HG03175 (cell line): ENCODE measurements at regions not wholly inside any gene's neighbourhood (a gene's known extent, or its start where the extent isn't known, plus 50 kb on each side); places are given as distances from the start of the nearest gene placed in this dataset.
"Not testable (repeated sequence)": the region's sequence is repeated elsewhere in the genome, so short reads cannot be mapped to it uniquely, and the experiment has no call there.

Source experiments
- ATAC-seq: cut with Tn5 transposase; IDR thresholded peaks from one replicate; pipeline ENCODE4 v1.9.1; 2021; ENCODE audit warnings: mild to moderate bottlenecking, moderate library complexity; ENCODE audit not compliant: unreplicated experiment

DNA sequence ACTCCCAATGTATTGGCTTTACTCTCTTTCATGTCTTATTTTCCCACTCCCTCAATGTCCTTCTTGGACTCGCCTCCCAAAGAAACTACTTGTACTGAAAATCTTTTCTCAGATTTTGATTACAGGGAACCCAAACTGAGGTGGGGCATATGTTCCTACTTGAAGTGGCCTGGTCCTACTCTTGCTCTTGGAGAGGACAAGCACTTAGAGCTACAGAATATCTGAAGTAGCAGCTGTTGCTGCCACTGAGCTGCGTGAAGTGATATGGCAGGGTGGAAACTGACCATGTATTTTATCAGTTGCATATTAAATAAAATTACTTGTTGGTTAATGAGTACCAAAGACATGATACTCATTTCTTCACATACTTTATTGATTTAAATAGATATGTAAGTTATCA, 129.5 kb downstream of the TSEN15 start:
- no peak for ATAC-seq

DNA sequence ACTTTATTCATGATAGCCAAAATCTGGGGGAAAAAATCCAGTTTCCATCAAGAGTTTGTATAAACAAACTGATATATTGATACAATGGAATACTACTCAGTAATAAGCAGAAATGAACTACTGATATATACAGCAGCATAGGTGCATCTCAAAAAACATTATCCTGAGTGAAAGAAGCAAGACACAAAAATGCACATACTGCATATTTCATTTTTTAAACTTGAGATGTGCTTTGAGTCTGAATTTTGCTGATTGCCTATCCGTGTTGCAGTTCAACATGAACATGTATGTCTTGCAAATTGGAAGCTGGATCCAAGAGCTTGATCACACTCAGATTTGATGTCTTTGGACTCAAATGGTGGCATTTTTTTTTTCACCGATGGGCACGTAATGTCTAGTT, 132.4 kb downstream of the TSEN15 start:
- no peak for ATAC-seq

DNA sequence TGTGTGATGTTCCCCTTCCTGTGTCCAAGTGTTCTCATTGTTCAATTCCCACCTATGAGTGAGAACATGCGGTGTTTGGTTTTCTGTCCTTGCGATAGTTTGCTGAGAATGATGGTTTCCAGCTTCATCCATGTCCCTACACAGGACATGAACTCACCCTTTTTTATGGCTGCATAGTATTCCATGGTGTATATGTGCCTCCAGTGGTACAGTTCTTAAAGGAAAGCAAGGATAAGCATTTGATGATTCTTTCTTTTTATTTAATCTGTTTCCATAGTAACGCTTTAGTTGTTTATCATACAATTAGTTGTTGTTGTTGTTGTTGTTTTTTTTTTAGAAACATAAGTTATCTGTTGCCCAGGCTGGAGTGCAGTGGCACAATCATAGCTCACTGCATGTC, 133.1 kb downstream of the TSEN15 start:
- ATAC-seq = not testable (repeated sequence)

DNA sequence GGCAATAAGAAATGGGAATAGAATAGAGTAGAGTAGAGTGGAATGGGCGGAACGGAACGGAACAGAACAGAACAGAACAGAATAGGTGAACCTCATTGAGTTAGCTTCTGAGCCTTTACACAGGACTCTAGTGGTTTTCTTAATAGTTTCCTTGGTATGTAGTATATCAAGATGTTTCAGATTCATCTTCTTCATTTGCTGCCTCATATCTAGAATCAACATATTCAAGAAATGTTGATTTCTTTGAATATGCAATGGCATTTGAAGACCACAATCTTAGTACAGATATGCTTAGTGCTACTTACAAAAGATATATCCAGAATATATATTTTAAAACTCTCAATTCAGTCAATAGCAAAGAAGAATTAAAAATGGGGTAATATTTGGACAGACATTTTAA, 133.8 kb downstream of the TSEN15 start:
- no peak for ATAC-seq

DNA sequence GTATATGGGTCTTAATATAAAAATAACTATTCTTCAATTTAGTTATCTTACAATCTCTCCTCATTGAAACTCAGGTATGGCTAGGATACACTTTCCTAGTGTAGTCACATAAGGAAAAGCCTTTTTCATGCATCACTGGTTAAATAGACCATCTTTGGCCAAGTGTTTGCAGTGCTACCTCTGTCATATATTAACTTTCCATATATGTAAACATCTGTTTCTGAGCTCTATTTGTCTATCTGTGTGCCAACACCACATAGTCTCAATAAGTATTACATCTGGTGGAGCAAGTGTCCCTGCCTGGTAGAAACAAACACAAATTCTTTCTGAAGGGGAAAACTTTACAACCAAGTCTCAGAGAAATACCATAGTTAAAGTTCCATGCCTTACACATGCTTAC, 134.6 kb downstream of the TSEN15 start:
- no peak for ATAC-seq

DNA sequence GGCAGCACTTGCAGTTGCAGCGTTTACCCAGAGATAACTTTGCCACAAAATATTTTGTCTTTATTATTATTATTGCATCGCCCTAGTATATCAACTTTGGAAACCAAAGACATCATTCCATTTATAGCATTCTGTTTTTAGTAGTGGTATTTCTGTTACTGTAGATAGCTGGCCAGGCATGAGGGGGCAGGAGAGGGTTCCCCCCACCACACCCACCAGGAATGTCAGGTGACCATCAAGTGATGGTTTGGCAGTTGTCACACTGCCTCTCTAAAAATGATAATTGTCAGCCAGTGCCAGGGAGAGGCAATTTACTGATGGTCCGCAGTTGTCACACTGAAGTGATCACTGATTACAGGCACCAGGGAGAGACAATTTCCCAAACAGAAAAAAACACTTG, 135.6 kb downstream of the TSEN15 start:
- ATAC-seq = no peak

DNA sequence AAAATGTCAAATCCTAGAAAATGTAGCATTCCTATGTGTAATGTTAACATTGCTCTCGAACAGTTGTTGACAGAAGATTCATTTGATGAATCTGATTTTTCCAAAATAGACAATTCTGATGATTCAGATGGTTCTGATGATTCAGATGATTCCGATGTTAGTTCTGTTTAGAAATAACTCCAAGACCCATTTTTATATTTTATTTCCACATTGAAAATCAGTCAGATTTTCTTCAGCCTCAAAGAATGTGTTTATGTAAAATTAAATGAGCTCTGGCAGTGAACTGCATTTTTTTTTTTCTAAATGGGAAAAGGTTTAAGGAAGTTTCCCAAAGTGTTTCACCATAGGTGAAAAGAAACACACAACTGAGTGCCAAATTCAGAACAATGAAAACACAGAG, 136.5 kb downstream of the TSEN15 start:
- no peak for ATAC-seq

DNA sequence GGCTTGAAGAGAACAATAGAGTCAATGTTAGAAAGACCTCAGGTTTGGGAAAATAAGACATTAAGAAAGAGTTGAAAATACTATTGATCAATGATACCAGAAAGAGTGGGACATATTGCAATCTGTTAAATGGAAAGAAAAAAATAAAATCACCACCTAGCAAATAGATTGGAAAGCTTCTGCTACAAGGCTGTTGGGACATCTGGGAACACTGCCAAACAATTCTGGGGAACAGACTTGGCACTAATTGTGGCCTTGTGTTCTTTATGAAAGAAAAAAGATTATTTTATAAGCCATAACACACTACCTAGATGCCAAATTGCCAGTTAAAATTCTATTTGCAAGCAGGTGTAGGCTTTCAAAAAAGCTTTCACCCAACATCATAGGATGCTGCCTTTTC, 137.8 kb downstream of the TSEN15 start:
- no peak for ATAC-seq

DNA sequence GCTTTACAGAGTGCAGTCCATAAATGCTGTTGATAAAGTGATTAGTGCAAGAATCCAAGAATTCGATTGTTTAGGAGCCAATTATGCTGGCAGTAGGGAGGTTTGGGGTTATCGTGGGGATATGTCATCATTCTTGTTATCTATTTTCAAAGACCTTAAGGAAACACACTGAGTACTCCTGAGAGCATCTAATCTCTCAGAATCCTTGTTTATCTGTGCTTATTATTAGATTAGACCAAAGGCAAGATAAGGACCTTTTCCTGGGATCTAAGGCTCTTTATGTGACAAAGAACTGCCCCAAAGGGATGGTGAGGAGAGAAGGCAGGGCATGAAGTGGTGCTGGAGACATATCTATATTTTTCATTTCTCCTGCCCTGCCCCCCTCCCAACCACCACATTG, 139.1 kb downstream of the TSEN15 start:
- no peak for ATAC-seq

DNA sequence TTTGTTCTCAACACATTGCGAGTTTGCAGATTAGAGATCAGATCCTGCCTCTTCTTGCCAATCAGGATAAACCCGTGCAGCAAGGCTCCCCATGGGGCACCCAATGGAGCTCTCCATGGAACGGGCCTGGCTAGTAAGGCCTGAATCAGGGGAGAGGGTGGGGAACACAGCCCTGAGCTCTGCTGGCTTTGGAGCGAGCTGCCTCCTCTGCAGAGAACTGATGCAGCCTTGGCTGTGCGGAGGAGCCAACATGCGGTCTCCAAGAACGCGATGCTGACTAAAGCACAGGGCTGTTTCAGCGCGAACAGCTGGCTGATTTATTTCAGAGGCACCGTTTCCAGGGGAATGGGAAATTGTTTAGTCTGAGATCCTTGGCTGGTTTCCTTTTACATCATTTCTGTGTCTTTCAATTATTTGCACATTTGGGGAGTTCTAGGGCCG, 139.7 kb downstream of the TSEN15 start:
- ATAC-seq = no peak

DNA sequence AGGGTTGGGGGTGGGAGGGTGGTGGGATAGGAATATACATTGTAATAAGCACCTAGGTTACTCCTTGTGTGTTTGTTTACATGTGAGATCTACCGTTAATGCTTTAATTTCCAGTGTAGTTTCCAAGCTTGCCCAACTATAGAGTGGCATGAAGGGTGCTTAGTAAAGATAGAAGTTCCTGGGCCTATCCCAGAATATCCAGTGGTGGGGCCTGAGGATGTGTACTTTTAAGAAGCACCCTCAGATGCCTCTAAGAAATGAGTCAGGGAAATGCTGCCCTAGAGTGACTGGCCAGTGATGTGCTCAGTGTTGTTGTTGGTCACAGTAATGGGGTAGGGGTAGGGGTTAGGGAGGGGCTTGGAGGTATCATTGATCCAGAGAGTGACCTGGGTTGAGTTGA, 141.3 kb downstream of the TSEN15 start:
- no peak for ATAC-seq

DNA sequence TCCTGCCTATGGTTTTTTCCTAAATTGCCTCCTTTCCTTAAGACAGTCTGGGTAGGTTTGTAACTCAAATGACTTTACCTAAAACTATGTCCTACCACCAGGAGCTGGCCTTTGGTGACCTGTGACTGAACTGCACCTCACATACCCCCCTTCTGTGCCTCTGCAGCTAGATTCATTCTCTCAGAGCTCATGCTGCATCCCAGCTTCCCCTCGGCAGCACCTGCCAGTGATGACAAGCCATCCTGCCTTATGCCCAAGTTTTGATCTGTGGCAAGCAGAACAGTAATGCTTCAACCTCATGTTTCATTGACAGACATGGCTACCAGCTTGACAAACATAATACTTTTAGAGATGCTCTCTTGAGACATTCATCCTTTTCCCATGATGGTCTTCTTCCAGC, 141.9 kb downstream of the TSEN15 start:
- ATAC-seq = no peak

DNA sequence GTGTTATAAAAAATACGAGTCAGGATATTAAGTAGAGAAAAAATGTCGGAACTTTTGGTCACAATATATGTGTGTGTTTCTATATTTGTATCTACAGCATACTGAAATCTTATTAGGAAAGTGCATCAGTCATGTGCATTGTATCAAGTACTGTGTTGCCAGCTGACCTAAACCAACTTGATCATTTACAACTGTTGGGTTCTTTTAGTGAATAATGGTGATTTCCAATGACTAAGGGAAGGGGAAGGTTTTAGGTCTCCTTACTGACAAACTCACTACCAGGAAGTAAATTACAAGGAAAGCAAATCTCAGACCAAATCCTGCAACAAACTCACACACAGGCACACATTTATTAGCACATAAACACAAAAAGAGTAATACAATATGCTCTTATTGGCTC, 142.7 kb downstream of the TSEN15 start:
- ATAC-seq = no peak

DNA sequence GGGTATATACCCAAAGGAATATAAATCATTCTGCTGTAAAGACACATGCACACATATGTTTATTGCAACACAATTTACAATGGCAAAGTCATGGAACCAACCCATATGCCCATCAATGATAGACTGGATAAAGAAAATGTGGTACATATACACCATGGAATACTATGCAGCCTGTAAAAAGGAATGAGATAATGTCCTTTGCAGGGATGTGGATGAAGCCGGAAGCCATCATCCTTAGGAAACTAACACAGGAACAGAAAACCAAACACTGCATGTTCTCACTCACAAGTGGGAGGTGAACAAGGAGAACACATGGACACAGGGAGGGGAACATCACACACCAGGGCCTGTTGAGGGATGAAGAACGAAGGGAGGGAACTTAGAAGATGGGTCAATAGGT, 144.2 kb downstream of the TSEN15 start:
- ATAC-seq = not testable (repeated sequence)

DNA sequence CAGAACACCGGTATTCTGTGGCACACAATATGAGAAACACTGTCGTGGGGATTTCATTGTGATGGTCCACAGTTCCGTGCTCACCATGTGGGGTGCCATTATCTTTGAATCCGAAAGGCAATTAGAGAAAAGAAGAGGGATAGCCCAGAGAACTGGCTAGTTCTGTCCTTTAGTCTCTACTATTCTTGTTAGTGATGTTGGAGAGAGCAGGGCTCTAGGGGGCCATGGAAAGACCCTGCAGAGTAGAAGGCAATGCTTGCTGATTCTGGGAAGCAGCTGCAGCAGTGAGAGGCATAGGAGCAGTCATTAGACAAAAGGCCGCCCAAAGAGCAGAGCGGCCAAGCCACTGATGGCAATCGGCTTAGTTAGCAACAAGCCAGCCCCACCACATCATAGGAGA, 146.3 kb downstream of the TSEN15 start:
- no peak for ATAC-seq

DNA sequence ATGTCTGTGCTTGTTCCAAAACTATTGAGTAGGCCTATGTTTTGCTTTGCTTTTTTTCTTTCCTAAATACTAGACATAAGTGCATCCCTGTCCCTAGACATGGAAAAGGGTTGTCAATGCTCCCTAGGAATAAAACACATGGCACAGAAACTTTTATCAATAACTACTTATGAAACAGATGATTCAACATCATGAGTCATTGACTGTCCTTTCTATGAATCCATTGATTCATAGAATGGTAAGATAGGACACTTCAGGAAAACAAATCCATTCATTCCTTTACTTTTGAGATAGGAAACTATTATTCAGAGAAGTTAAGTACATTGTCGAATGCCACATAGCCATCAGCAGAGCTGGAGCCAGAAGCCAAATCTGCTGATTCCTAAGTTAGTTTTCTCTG, 147.5 kb downstream of the TSEN15 start:
- no peak for ATAC-seq

DNA sequence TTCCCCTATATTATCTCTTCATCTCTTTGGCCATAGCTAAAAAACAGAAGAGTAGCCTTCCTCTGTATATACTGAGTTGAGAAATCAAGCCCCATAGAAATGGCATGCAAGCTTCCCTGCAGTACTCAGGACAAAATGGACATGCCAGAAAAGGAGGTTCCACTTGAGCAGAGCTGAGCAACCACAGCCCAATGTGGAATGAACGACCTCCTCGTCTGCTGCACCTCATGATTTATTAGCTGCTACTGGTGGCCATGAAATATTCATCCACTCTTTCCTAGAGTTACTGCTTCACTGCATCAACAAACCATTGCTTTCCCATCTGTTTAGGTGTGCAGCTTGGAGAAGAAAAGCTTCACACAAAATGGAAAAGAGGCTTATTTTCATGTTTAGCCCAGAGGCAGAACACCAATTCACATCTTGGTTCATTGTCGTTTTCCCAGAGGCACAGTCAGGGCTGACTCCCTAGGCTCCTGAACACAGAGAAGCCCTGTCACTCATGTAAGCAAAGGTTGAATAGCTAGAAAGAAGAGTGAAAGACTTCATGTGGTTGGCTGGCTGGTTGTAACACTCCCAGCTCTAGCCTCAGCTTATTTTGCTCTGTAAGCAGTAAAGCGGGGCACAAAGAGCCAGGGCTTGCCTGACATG, 148.0 kb downstream of the TSEN15 start:
- ATAC-seq = no peak

DNA sequence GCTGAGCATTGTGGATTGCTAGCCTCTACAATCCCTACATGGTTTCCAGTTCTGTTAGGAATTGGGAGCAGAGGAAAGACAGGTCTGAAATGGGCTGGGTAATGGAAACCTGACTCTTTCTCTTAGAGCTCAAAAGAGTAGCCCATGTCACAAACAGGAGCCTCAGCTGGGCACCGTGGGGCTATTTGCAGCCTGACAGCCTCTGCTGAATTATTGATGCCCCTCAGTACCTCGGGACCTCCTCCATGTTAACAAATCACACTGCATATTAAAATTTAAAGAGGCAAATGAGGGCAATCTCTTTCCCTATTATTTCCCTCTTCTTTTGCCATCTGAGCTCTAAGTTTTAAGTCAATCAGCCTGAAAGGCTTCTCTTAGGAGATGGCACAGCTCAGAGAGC, 157.1 kb downstream of the TSEN15 start:
- no peak for ATAC-seq

DNA sequence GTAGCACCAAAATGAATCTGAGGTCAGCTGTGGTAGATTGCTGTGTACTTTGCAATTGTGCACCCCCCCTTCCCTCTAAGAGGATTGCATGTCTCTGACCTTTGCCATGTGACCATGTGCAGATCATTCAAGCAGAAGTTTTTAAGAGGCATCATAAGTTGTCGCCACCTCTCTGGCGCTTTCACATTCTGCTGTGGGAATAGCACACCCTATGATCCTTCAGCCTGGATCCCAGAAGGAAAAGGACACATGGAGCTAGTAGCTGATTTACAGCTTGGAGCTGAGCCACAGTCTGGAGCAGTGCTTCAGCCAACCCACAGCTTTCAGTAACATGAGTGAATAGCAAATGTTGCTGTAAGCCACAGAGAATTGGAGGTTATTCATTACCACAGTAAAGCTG, 158.5 kb downstream of the TSEN15 start:
- ATAC-seq = no peak

DNA sequence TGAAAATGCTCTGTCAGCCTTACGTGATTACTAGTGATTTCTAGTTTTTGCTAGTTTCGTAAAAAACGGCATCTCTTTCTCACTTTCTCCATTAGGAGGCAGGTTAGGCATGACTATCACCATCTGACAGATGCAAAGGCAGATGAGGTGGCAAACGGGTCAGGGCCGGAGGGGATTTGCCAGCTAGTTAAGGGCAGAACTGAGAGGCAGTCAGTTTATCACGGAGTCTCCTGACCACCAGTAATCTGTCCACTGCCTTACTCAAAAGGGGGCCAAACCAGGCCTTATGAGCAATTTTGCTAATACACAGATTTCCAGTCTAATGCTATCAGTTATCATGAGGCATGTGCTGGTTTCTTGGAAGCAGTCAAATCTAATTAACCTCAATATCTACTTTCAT, 159.3 kb downstream of the TSEN15 start:
- ATAC-seq = no peak

DNA sequence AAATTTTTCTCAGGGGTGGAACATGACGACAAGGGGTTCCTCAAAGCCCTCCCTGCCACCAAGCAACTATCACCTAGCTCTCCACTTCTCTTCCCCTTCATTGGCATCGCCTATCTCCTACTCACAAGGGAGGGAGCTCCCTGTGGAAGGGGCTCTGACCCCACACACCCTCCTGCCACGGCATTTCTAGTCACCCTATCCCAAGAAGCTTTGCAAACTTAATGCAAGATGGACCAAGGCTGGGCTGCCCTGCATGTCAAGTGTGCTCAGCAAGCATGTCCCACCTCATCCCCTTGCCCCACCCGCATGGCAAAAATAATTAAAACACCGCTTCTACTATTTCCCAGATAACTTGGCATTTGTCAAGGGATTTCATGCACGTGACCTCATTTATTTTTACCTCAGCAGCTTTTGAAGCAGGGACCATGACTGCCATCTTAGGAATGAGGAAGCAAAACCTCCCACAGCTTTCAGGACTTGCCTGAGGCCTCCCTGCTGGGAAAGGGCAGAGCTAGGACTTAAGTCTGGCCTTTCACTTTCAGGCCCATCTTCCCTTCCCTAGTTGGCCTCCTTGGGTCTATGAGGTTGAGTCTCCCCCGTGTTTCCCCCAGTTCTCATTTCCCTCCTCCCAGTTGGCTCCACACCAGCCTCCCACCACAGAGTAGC, 161.3 kb downstream of the TSEN15 start:
- ATAC-seq = no peak

DNA sequence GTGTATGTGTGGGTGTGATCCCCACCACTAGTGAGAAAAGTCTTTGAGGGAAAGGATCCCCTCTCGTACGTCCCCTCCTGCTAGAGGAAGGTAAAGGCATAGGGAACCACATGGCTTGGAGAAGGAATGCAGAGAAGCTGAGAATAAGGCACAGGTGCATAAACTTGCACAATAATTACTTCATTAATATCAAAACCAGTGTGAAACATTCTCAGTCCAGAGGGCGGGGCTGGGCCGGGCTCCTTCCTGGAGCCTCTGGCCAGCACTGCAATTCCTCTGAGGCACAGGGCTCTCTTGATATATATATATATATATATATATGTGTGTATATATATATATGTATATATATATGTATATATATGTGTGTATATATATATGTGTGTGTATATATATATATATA, 162.6 kb downstream of the TSEN15 start:
- ATAC-seq = no peak
